PC-9 (cell line): ENCODE measurements at regions not wholly inside any gene's neighbourhood (a gene's known extent, or its start where the extent isn't known, plus 50 kb on each side); places are given as distances from the start of the nearest gene placed in this dataset.

ENCODE experiments used
- BruUV-seq: library from RNA; stranded (reverse); fragments of 400-500 nt; replicated peaks from 2 replicates; lab custom pipeline; 2021; lab: Mats Ljungman, UMichigan
- CTCF ChIA-PET: fragments of 300-600 bp; sonication (Branson Sonifier 250); formaldehyde crosslinking; loops from one replicate; lab custom pipeline; 2022; ENCODE audit warnings: antibody characterized with exemption; lab: Charles Lee
- POLR2A ChIA-PET: fragments of 300-600 bp; sonication (Branson Sonifier 250); formaldehyde crosslinking; loops from one replicate; lab custom pipeline; 2022; ENCODE audit warnings: antibody characterized with exemption; ENCODE audit not compliant: unreplicated experiment; lab: Charles Lee
- DNase-seq, 2 experiments: peaks; one replicate each; pipeline versions ENCODE4 v3.0.0 to v3.0.0-alpha.2; 2015 to 2022; ENCODE audit warnings: mixed read lengths in 1 of 2
- H2AFZ ChIP-seq: fragments of 200-600 bp; sonication (generic); 2 replicates; pipeline ENCODE4 v1.8.1; 2017; ENCODE audit warnings: antibody characterized with exemption
- H3F3A ChIP-seq: fragments of 200-600 bp; sonication (generic); 2 replicates; pipeline ENCODE4 v1.8.1; 2017; ENCODE audit warnings: antibody characterized with exemption, mild to moderate bottlenecking, low read depth; ENCODE audit not compliant: insufficient read depth
- H3K27ac ChIP-seq: fragments of 200-600 bp; sonication (generic); 2 replicates; pipeline ENCODE4 v1.6.1; 2016; ENCODE audit warnings: mixed run types
- H3K27me3 ChIP-seq: fragments of 200-600 bp; sonication (generic); 2 replicates; pipeline ENCODE4 v1.6.1; 2016; ENCODE audit warnings: low read depth, mixed run types; ENCODE audit not compliant: insufficient read depth
- H3K36me3 ChIP-seq: fragments of 200-600 bp; sonication (generic); 2 replicates; pipeline ENCODE4 v1.6.1; 2016; ENCODE audit warnings: low read depth, mixed run types
- H3K4me1 ChIP-seq: fragments of 200-600 bp; sonication (generic); replicated peaks from 2 replicates; pipeline ENCODE4 v1.6.1; 2016; ENCODE audit warnings: mixed run types; ENCODE audit not compliant: insufficient read depth
- H3K4me2 ChIP-seq: fragments of 200-600 bp; sonication (generic); 2 replicates; pipeline ENCODE4 v1.6.1; 2017; ENCODE audit warnings: mixed run types
- H3K4me3 ChIP-seq: fragments of 200-600 bp; sonication (generic); 2 replicates; pipeline ENCODE4 v1.6.1; 2016; ENCODE audit warnings: mixed run types
- H3K79me2 ChIP-seq: fragments of 200-600 bp; sonication (generic); 2 replicates; pipeline ENCODE4 v1.6.1; 2017; ENCODE audit warnings: low read depth, mixed run types
- H3K9me2 ChIP-seq: fragments of 200-600 bp; sonication (generic); 2 replicates; pipeline ENCODE4 v1.8.1; 2017; ENCODE audit warnings: mild to moderate bottlenecking; ENCODE audit not compliant: insufficient read depth
- H3K9me3 ChIP-seq: fragments of 200-600 bp; sonication (generic); 2 replicates; pipeline ENCODE4 v1.8.1; 2016; ENCODE audit warnings: low read depth; ENCODE audit not compliant: insufficient read depth
- H4K20me1 ChIP-seq: fragments of 200-600 bp; sonication (generic); 2 replicates; pipeline ENCODE4 v1.8.1; 2017; ENCODE audit not compliant: insufficient read depth
- CTCF ChIP-seq: fragments of 200-600 bp; sonication (generic); conservative IDR thresholded peaks from 2 replicates; pipeline ENCODE4 v1.6.1; 2017; ENCODE audit warnings: mixed run types, antibody characterized with exemption, mild to moderate bottlenecking, moderate library complexity
- EZH2 ChIP-seq: fragments of 200-600 bp; sonication (generic); IDR thresholded peaks from 2 replicates; pipeline ENCODE4 v1.8.0; 2017; ENCODE audit warnings: antibody characterized with exemption, low read depth
- intact Hi-C: fragments of 100-400 bp; cut with micrococcal nuclease; formaldehyde crosslinking; loops from one replicate; pipeline ENCODE4 v1.10.0; 2022; ENCODE audit not compliant: unreplicated experiment

DNA sequence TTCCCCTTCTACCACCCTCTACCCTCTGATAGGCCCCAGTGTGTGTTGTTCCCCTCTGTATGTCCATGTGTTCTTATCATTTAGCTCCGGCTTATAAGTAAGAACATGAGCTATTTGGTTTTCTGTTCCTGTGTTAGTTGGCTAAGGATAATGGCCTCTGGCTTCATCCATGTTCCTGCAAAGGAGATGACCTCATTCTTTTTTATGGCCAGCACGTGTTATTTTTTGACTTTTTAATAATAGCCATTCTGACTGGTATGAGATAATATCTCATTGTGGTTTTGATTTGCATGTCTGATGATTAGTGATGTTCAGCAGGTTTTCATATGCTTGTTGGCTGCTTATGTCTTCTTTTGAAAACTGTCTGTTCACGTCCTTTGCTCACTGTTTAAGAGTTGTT lies 63.1 kb upstream of the NPHP3 start:
- no peaks in the 10 kb centered on the region for H4K20me1 ChIP-seq
- no peaks in the 10 kb centered on the region for H3K9me3 ChIP-seq
- no peak for DNase-seq
- H3K27ac ChIP-seq, result no peak overlapping the region
- no peak overlapping the region for H3K4me3 ChIP-seq
- no peak for TF ChIP-seq EZH2
- TF ChIP-seq CTCF, result no peak
- H3K9me2 ChIP-seq, result no peaks in the 10 kb centered on the region
- no TSS peak for BruUV-seq
- CTCF ChIA-PET, result no interaction called here
- H3K79me2 ChIP-seq, result no peaks in the 10 kb centered on the region
- H3F3A ChIP-seq, result no peaks in the 10 kb centered on the region
- H2AFZ ChIP-seq, result no peak overlapping the region
- POLR2A ChIA-PET, result no interaction called here
- H3K36me3 ChIP-seq, result no peaks in the 10 kb centered on the region
- H3K4me1 ChIP-seq, result no peaks in the 10 kb centered on the region
- intact Hi-C loops, result no loop called here
- peaks cover 17% of the 10 kb centered on the region for H3K27me3 ChIP-seq
- no peak overlapping the region for H3K4me2 ChIP-seq

GRCh38 chr3:132784502-132785025 lies 62.4 kb upstream of the NPHP3 start:
- no peak overlapping the region for H3K4me2 ChIP-seq
- ChIA-PET CTCF (no interaction called here), POLR2A (no interaction called here)
- no peak overlapping the region for H2AFZ ChIP-seq
- peaks cover 17% of the 10 kb centered on the region for H3K27me3 ChIP-seq
- intact Hi-C loops, result no loop called here
- H3K9me2 ChIP-seq, result no peaks in the 10 kb centered on the region
- BruUV-seq, result no TSS peak
- H3K79me2 ChIP-seq, result no peaks in the 10 kb centered on the region
- no peak overlapping the region for H3K4me3 ChIP-seq
- H4K20me1 ChIP-seq, result no peaks in the 10 kb centered on the region
- no peaks in the 10 kb centered on the region for H3K36me3 ChIP-seq
- H3F3A ChIP-seq, result no peaks in the 10 kb centered on the region
- TF ChIP-seq EZH2, result no peak
- TF ChIP-seq CTCF, result no peak
- no peak overlapping the region for H3K27ac ChIP-seq
- DNase-seq, result no peak
- H3K9me3 ChIP-seq, result no peaks in the 10 kb centered on the region
- no peaks in the 10 kb centered on the region for H3K4me1 ChIP-seq

- H2AFZ ChIP-seq, result no peak overlapping the region
- H3K4me2 ChIP-seq, result no peak overlapping the region
- peaks cover 17% of the 10 kb centered on the region for H3K27me3 ChIP-seq
- H3K9me3 ChIP-seq, result no peaks in the 10 kb centered on the region
- H3K27ac ChIP-seq, result no peak overlapping the region
- no peak overlapping the region for H3K4me3 ChIP-seq
- no peak for TF ChIP-seq EZH2
- TF ChIP-seq CTCF, result no peak
- no TSS peak for BruUV-seq
- no peaks in the 10 kb centered on the region for H3K36me3 ChIP-seq
- intact Hi-C loops, result no loop called here
- no peaks in the 10 kb centered on the region for H3F3A ChIP-seq
- no peaks in the 10 kb centered on the region for H3K4me1 ChIP-seq
- no peaks in the 10 kb centered on the region for H3K79me2 ChIP-seq
- DNase-seq, result no peak
- POLR2A ChIA-PET, result no interaction called here
- H3K9me2 ChIP-seq, result no peaks in the 10 kb centered on the region
- CTCF ChIA-PET, result no interaction called here
- no peaks in the 10 kb centered on the region for H4K20me1 ChIP-seq
Observed at GRCh38 chr3:132783152-132783551, 60.9 kb upstream of the NPHP3 start.
